Ishikawa (cell line): ENCODE measurements at regions not wholly inside any gene's neighbourhood (a gene's known extent, or its start where the extent isn't known, plus 50 kb on each side); places are given as distances from the start of the nearest gene placed in this dataset.

Experiments
- CEBPB ChIP-seq: IDR thresholded peaks from 2 replicates; pipeline ENCODE4 v1.6.1; 2012
- CREB1 ChIP-seq: IDR thresholded peaks from 2 replicates; pipeline ENCODE4 v1.6.1; 2012; ENCODE audit warnings: low read depth
- EGR1 ChIP-seq: IDR thresholded peaks from 2 replicates; pipeline ENCODE4 v1.6.1; 2012
- EP300 ChIP-seq: IDR thresholded peaks from 2 replicates; pipeline ENCODE4 v1.6.1; 2012; ENCODE audit warnings: borderline replicate concordance
- FOXM1 ChIP-seq: IDR thresholded peaks from 2 replicates; pipeline ENCODE4 v1.6.1; 2012; ENCODE audit warnings: low read depth, borderline replicate concordance
- MAX ChIP-seq: IDR thresholded peaks from 2 replicates; pipeline ENCODE4 v1.6.1; 2012
- NFIC ChIP-seq: IDR thresholded peaks from 2 replicates; pipeline ENCODE4 v1.6.1; 2012
- RAD21 ChIP-seq: IDR thresholded peaks from 2 replicates; pipeline ENCODE4 v1.6.1; 2012; ENCODE audit warnings: low read depth
- REST ChIP-seq: IDR thresholded peaks from 2 replicates; pipeline ENCODE4 v1.6.1; 2012; ENCODE audit warnings: low read depth, mild to moderate bottlenecking
- TAF1 ChIP-seq: IDR thresholded peaks from 2 replicates; pipeline ENCODE4 v1.6.1; 2012; ENCODE audit warnings: low read depth, mild to moderate bottlenecking
- TCF12 ChIP-seq: IDR thresholded peaks from 2 replicates; pipeline ENCODE4 v1.6.1; 2012; ENCODE audit warnings: low read depth
- TEAD4 ChIP-seq: IDR thresholded peaks from 2 replicates; pipeline ENCODE4 v1.6.1; 2012
- USF1 ChIP-seq: IDR thresholded peaks from 2 replicates; pipeline ENCODE4 v1.6.1; 2012
- YY1 ChIP-seq: IDR thresholded peaks from 2 replicates; pipeline ENCODE4 v1.6.1; 2012; ENCODE audit warnings: low read depth
- ZBTB7A ChIP-seq: IDR thresholded peaks from 2 replicates; pipeline ENCODE4 v1.6.1; 2012; ENCODE audit warnings: low read depth

GRCh38 chr6:22819209-22819608 is 249.8 kb downstream of the HDGFL1 start:
- TF ChIP-seq NFIC (no peak), ZBTB7A (no peak), YY1 (no peak), FOXM1 (no peak), TEAD4 (no peak), EP300 (no peak), CREB1 (no peak), REST (no peak)

GRCh38 chr6:22821664-22822320 is 252.4 kb downstream of the HDGFL1 start:
- TF ChIP-seq CEBPB = no peak
- no peak for TF ChIP-seq NFIC
- TF ChIP-seq ZBTB7A = no peak
- no peak for TF ChIP-seq FOXM1
- no peak for TF ChIP-seq RAD21
- no peak for TF ChIP-seq CREB1

GRCh38 chr6:22825210-22825609 is 255.8 kb downstream of the HDGFL1 start:
- TF ChIP-seq CEBPB = no peak
- no peak for TF ChIP-seq REST
- no peak for TF ChIP-seq EGR1
- no peak for TF ChIP-seq YY1
- no peak for TF ChIP-seq EP300
- TF ChIP-seq TCF12 = no peak
- no peak for TF ChIP-seq RAD21
- TF ChIP-seq FOXM1 = no peak
- TF ChIP-seq ZBTB7A = no peak
- TF ChIP-seq NFIC = no peak
- no peak for TF ChIP-seq USF1

GRCh38 chr6:22826961-22827360 is 257.6 kb downstream of the HDGFL1 start:
- TF ChIP-seq EGR1 (no peak), TAF1 (no peak), TCF12 (peak; percentile 39; the same call in 1 of the 2 replicates), FOXM1 (no peak)

- no peak for TF ChIP-seq CEBPB
- no peak for TF ChIP-seq USF1
- TF ChIP-seq NFIC = no peak
- no peak for TF ChIP-seq YY1
- no peak for TF ChIP-seq ZBTB7A
- no peak for TF ChIP-seq TEAD4
- TF ChIP-seq EP300 = no peak
Observed at GRCh38 chr6:22827760-22828159, 258.4 kb downstream of the HDGFL1 start.

GRCh38 chr6:22828179-22829062 is 259.1 kb downstream of the HDGFL1 start:
- TF ChIP-seq TAF1 (no peak), REST (no peak), CREB1 (0 out of 2 replicates have a peak, but pooled peaks have one; percentile 26), YY1 (no peak), EP300 (peak; percentile 94), TEAD4 (peak; percentile 96), CEBPB (0 out of 2 replicates have a peak, but pooled peaks have one; percentile 39), RAD21 (peak; percentile 83), EGR1 (no peak), MAX (peak; percentile 90), USF1 (peak; percentile 89), FOXM1 (peak; percentile 95), NFIC (peak; percentile 94), TCF12 (peak; percentile 94), ZBTB7A (no peak)
